PFSK-1 (cell line): ENCODE measurements at regions not wholly inside any gene's neighbourhood (a gene's known extent, or its start where the extent isn't known, plus 50 kb on each side); places are given as distances from the start of the nearest gene placed in this dataset.

Source experiments
- FOXP2 ChIP-seq: optimal IDR thresholded peaks from 2 replicates; pipeline ENCODE3; 2011; ENCODE audit warnings: borderline replicate concordance, control low read depth, inconsistent platforms; ENCODE audit not compliant: insufficient read depth; ENCODE audit errors: extremely low read length, extremely low read depth
- POLR2AphosphoS5 ChIP-seq: IDR thresholded peaks from 2 replicates; pipeline ENCODE4 v1.6.1; 2012; ENCODE audit warnings: low read depth, mild to moderate bottlenecking, control low read depth, low read length, moderate library complexity
- REST ChIP-seq, 2 experiments: IDR thresholded peaks; 2 replicates each; pipeline versions ENCODE4 v1.6.1 to v1.8.0; 2011 to 2012; ENCODE audit warnings: low read depth in 2 of 2, low read length in 2 of 2, control low read depth in 1 of 2, inconsistent platforms in 1 of 2, mild to moderate bottlenecking in 1 of 2, moderate library complexity in 1 of 2; ENCODE audit not compliant: insufficient read depth in 1 of 2
- SIN3A ChIP-seq: IDR thresholded peaks from 2 replicates; pipeline ENCODE4 v1.6.1; 2012; ENCODE audit warnings: mild to moderate bottlenecking, low read length, moderate library complexity, borderline replicate concordance; ENCODE audit not compliant: insufficient read depth
- TAF1 ChIP-seq: IDR thresholded peaks from 2 replicates; pipeline ENCODE4 v1.6.1; 2012; ENCODE audit warnings: low read length, control low read depth, borderline replicate concordance; ENCODE audit not compliant: insufficient read depth

DNA sequence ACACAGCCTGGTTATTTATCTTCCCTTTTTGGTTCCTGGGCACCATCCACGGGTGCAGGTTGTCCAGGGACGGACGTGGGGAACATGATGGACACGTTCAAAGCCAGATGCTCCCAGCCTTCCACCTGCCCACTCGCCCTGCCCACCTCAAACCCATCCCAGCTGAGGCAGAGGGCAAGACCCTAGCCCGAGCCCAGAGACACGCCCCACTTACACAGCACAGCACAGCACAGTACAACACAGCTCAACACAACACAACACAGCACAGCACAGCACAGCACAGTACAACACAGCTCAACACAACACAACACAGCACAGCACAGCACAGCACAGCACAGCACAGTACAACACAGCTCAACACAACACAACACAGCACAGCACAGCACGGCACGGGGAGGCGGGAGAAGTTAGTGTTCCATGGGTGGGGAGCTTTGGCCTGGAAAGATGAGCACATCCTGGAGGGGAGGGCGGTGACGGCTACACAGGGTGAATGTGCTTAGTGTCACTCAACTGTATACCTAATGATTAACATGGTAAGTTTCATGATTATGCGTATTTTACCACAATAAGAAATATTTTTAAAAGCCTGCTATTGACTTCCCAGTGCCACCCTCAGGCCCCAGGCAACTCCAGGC is 1507.5 kb downstream of the BRD1 start:
- no peak for TF ChIP-seq POLR2AphosphoS5
- TF ChIP-seq FOXP2: no peak
- TF ChIP-seq REST (IDR thresholded peaks at IDR 0.05; ENCODE audit: insufficient read depth in 1 of 2, low read depth in 2 of 2, low read length in 2 of 2): no peak
- no peak for TF ChIP-seq TAF1
- no peak for TF ChIP-seq SIN3A

- TF ChIP-seq FOXP2 (no peak), TAF1 (no peak), SIN3A (no peak), POLR2AphosphoS5 (no peak), REST (IDR thresholded peaks at IDR 0.05; ENCODE audit: insufficient read depth in 1 of 2, low read depth in 2 of 2, low read length in 2 of 2) (no peak)
Measured at GRCh38 chr22:48319321-48320047, 1508.2 kb downstream of the BRD1 start.

- no peak for TF ChIP-seq SIN3A
- TF ChIP-seq FOXP2: no peak
- TF ChIP-seq REST (IDR thresholded peaks at IDR 0.05; ENCODE audit: insufficient read depth in 1 of 2, low read depth in 2 of 2, low read length in 2 of 2): no peak
- TF ChIP-seq POLR2AphosphoS5: no peak
- no peak for TF ChIP-seq TAF1
Measured at GRCh38 chr22:48318575-48319320, 1508.9 kb downstream of the BRD1 start.

- TF ChIP-seq TAF1 (no peak), SIN3A (no peak), POLR2AphosphoS5 (no peak), FOXP2 (no peak), REST (IDR thresholded peaks at IDR 0.05; ENCODE audit: insufficient read depth in 1 of 2, low read depth in 2 of 2, low read length in 2 of 2) (no peak)
Measured at GRCh38 chr22:48318173-48318572, 1509.5 kb downstream of the BRD1 start.
